ENCODE measurements at regions not wholly inside any gene's neighbourhood (a gene's known extent, or its start where the extent isn't known, plus 50 kb on each side); places are given as distances from the start of the nearest gene placed in this dataset.
"Not testable (repeated sequence)": the region's sequence is repeated elsewhere in the genome, so short reads cannot be mapped to it uniquely, and the experiment has no call there.

DNA sequence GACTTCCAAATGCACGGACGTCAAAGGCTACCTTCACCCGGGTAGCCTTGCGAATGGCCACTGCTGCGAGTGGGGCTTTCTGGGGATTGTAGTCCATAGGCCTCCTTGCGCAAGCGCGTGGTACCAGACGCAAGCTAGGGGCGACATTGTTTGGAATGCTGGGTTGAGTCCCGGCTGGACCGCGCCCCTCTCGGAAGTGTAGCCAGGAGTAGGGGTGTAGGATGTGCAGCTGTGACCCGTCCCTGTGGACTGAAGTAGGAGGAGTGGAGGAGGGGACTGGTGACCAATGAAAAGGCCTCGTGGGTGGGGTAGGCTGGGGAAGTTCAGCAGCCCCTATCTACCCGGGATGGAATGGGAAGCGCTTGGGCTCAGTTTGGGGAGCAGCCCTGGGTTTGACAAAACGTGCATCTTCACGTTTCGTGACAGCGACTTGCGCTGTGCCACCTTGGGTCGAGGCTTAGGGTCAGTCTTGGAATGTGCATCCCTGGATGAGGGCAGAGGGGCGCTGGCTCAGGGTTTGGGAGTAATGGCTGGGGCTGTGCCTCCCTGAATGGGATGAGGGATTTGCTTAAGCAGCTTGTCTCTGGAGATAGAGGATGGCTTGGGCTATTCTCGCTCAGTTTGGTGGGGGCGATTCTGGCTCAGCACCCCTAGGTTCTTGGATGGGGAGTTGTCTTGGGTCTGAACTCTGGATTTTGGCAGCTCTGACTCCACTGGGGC lies 111.8 kb upstream of the GPR39 start:
- TF ChIP-seq, protein P1, sequence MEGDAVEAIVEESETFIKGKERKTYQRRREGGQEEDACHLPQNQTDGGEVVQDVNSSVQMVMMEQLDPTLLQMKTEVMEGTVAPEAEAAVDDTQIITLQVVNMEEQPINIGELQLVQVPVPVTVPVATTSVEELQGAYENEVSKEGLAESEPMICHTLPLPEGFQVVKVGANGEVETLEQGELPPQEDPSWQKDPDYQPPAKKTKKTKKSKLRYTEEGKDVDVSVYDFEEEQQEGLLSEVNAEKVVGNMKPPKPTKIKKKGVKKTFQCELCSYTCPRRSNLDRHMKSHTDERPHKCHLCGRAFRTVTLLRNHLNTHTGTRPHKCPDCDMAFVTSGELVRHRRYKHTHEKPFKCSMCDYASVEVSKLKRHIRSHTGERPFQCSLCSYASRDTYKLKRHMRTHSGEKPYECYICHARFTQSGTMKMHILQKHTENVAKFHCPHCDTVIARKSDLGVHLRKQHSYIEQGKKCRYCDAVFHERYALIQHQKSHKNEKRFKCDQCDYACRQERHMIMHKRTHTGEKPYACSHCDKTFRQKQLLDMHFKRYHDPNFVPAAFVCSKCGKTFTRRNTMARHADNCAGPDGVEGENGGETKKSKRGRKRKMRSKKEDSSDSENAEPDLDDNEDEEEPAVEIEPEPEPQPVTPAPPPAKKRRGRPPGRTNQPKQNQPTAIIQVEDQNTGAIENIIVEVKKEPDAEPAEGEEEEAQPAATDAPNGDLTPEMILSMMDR (IDR thresholded peaks at IDR 0.05; ENCODE audit: unreplicated experiment), result peak; percentile 6
- peak overlapping the region; percentile 79 for H3K4me3 Mint-ChIP-seq (ENCODE audit: low read depth)
- not testable (repeated sequence) for H3K9me3 Mint-ChIP-seq (ENCODE audit: low read depth); H3K4me1 Mint-ChIP-seq (ENCODE audit: low read depth); H3K27me3 Mint-ChIP-seq; H3K36me3 Mint-ChIP-seq (ENCODE audit: insufficient read depth)
- peak; percentile 71 for DNase-seq (ENCODE audit: low spot score, unreplicated experiment)
- H3K27ac Mint-ChIP-seq, result peak overlapping the region; percentile 53

- not testable (repeated sequence) for H3K4me1 Mint-ChIP-seq (ENCODE audit: low read depth); H3K4me3 Mint-ChIP-seq (ENCODE audit: low read depth); H3K9me3 Mint-ChIP-seq (ENCODE audit: low read depth); H3K27ac Mint-ChIP-seq; H3K27me3 Mint-ChIP-seq; H3K36me3 Mint-ChIP-seq (ENCODE audit: insufficient read depth); DNase-seq (ENCODE audit: low spot score, unreplicated experiment)
These were observed 108.9 kb upstream of the GPR39 start for GRCh38 chr2:132307613-132308198.

- not testable (repeated sequence) for H3K4me1 Mint-ChIP-seq (ENCODE audit: low read depth); DNase-seq (ENCODE audit: low spot score, unreplicated experiment); H3K27ac Mint-ChIP-seq; H3K27me3 Mint-ChIP-seq; H3K4me3 Mint-ChIP-seq (ENCODE audit: low read depth); H3K36me3 Mint-ChIP-seq (ENCODE audit: insufficient read depth); H3K9me3 Mint-ChIP-seq (ENCODE audit: low read depth)
These were observed 107.4 kb upstream of the GPR39 start for GRCh38 chr2:132309203-132309602.

GRCh38 chr2:132315546-132315945 lies 101.1 kb upstream of the GPR39 start:
- H3K4me3 Mint-ChIP-seq (ENCODE audit: low read depth); H3K9me3 Mint-ChIP-seq (ENCODE audit: low read depth); H3K27ac Mint-ChIP-seq: not testable (repeated sequence)

DNA sequence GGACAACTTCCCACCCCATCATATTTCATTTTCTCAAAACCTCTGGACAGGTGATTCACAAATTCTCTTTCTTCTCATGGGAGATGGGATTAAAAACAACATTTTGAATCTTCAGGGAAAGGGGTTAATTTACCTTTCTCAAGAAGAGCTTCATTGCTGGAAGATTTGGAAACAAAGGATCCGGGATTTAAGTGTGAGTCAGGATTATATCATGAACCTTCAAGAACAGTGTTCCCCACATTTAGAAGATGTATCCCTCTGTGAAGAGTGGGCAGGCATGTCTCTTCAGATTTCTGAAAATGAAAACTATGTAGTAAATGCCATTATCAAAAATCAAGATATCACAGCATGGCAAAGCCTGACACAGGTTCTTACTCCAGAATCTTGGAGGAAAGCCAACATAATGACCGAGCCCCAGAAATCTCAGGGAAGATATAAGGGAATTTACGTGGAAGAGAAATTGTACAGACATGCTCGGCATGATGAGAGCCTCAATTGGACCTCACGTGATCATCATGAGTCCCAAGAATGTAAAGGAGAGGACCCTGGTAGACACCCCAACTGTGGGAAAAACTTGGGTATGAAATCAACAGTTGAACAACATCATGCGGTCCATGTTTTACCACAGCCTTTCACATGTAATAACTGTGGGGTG lies 99.5 kb upstream of the GPR39 start:
- H3K36me3 Mint-ChIP-seq (ENCODE audit: insufficient read depth); H3K9me3 Mint-ChIP-seq (ENCODE audit: low read depth); H3K27ac Mint-ChIP-seq; DNase-seq (ENCODE audit: low spot score, unreplicated experiment); H3K4me3 Mint-ChIP-seq (ENCODE audit: low read depth); H3K4me1 Mint-ChIP-seq (ENCODE audit: low read depth); H3K27me3 Mint-ChIP-seq: not testable (repeated sequence)

More at GRCh38 chr2:132315546-132315945, 101.1 kb upstream of the GPR39 start:
- not testable (repeated sequence) for DNase-seq (ENCODE audit: low spot score, unreplicated experiment); H3K36me3 Mint-ChIP-seq (ENCODE audit: insufficient read depth); H3K27me3 Mint-ChIP-seq; H3K4me1 Mint-ChIP-seq (ENCODE audit: low read depth)

DNA sequence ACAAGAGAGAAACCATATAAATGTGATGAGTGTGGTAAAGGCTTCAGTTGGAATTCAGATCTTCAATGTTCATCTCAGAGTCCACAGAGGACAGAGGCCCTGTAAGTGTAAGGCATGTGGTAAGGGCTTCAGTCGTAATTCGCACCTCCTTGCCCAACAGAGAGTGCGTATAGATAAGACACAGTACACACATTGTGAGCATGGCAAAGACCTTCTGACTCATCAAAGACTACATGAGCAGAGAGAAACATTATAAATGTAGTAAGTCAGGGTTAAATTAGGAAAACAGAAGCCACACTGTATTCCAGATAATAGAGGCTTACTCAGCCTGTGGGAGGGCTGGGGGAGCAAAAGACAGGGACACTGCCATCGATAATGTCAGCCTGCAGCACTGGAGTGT lies 98.1 kb upstream of the GPR39 start:
- not testable (repeated sequence) for DNase-seq (ENCODE audit: low spot score, unreplicated experiment); H3K4me1 Mint-ChIP-seq (ENCODE audit: low read depth); H3K27ac Mint-ChIP-seq; H3K27me3 Mint-ChIP-seq; H3K9me3 Mint-ChIP-seq (ENCODE audit: low read depth); H3K36me3 Mint-ChIP-seq (ENCODE audit: insufficient read depth); H3K4me3 Mint-ChIP-seq (ENCODE audit: low read depth)

DNA sequence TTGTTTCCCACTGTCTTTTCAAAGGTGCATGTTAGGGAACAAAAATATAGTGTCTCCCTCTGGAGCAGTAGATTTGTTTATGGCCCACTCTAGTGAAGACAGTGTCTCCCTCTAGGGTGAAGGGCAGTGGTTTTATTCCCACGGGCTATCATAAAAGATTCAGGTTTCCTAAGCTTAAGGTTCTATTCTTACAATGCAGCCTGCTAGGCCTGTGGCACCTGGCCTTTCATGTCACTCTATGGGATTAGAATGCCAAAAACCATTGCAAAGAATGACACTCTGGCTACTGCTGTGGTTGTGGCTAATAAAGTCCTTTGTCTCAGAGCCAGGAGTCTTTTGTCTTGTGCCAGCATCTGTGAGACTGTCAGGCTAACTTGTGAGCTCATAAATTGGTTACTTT lies 92.6 kb upstream of the GPR39 start:
- not testable (repeated sequence) for DNase-seq (ENCODE audit: low spot score, unreplicated experiment); H3K4me1 Mint-ChIP-seq (ENCODE audit: low read depth); H3K36me3 Mint-ChIP-seq (ENCODE audit: insufficient read depth); H3K4me3 Mint-ChIP-seq (ENCODE audit: low read depth); H3K27ac Mint-ChIP-seq; H3K9me3 Mint-ChIP-seq (ENCODE audit: low read depth); H3K27me3 Mint-ChIP-seq

- H3K36me3 Mint-ChIP-seq (ENCODE audit: insufficient read depth); H3K27me3 Mint-ChIP-seq; H3K9me3 Mint-ChIP-seq (ENCODE audit: low read depth); DNase-seq (ENCODE audit: low spot score, unreplicated experiment); H3K4me1 Mint-ChIP-seq (ENCODE audit: low read depth); H3K4me3 Mint-ChIP-seq (ENCODE audit: low read depth); H3K27ac Mint-ChIP-seq: not testable (repeated sequence)
These were observed 84.1 kb upstream of the GPR39 start for GRCh38 chr2:132332345-132333033.

GRCh38 chr2:132337135-132337534 lies 79.5 kb upstream of the GPR39 start:
- H3K4me3 Mint-ChIP-seq (ENCODE audit: low read depth), result not testable (repeated sequence)

GRCh38 chr2:132337844-132338243 lies 78.8 kb upstream of the GPR39 start:
- H3K36me3 Mint-ChIP-seq (ENCODE audit: insufficient read depth); H3K4me3 Mint-ChIP-seq (ENCODE audit: low read depth); H3K9me3 Mint-ChIP-seq (ENCODE audit: low read depth); DNase-seq (ENCODE audit: low spot score, unreplicated experiment); H3K27ac Mint-ChIP-seq; H3K27me3 Mint-ChIP-seq; H3K4me1 Mint-ChIP-seq (ENCODE audit: low read depth): not testable (repeated sequence)

More at GRCh38 chr2:132337135-132337534, 79.5 kb upstream of the GPR39 start:
- not testable (repeated sequence) for H3K27ac Mint-ChIP-seq; DNase-seq (ENCODE audit: low spot score, unreplicated experiment); H3K9me3 Mint-ChIP-seq (ENCODE audit: low read depth); H3K4me1 Mint-ChIP-seq (ENCODE audit: low read depth); H3K36me3 Mint-ChIP-seq (ENCODE audit: insufficient read depth); H3K27me3 Mint-ChIP-seq

GRCh38 chr2:132347041-132347780 lies 69.4 kb upstream of the GPR39 start:
- peak; percentile 60 for DNase-seq (ENCODE audit: low spot score, unreplicated experiment)
- H3K36me3 Mint-ChIP-seq (ENCODE audit: insufficient read depth); H3K4me1 Mint-ChIP-seq (ENCODE audit: low read depth); H3K9me3 Mint-ChIP-seq (ENCODE audit: low read depth); H3K27me3 Mint-ChIP-seq: not testable (repeated sequence)
- Mint-ChIP-seq H3K27ac (peak overlapping the region; percentile 93), H3K4me3 (ENCODE audit: low read depth) (peak overlapping the region; percentile 76)

All from progenitor cell of endocrine pancreas (in vitro differentiated cells).